ENCODE measurements at regions not wholly inside any gene's neighbourhood (a gene's known extent, or its start where the extent isn't known, plus 50 kb on each side); places are given as distances from the start of the nearest gene placed in this dataset.

GRCh38 chr3:159340877-159341500, 539.1 kb downstream of the MFSD1 start:
- no peak overlapping the region for H3K4me3 Mint-ChIP-seq
- no peak for TF ChIP-seq CTCF (IDR thresholded peaks at IDR 0.05)
- H3K9me3 Mint-ChIP-seq: peaks cover 2% of the 10 kb centered on the region
- no peak overlapping the region for H3K27ac Mint-ChIP-seq
- H3K27me3 Mint-ChIP-seq: no peaks in the 10 kb centered on the region
- intact Hi-C loops (cut with micrococcal nuclease): no loop called here
- ChIA-PET CTCF (no interaction called here), POLR2A (no interaction called here)
- DNase-seq (no peak), ATAC-seq (no peak)
- no peaks in the 10 kb centered on the region for H3K4me1 Mint-ChIP-seq (ENCODE audit: low read depth)
- no peaks in the 10 kb centered on the region for H3K36me3 Mint-ChIP-seq (ENCODE audit: low read depth)

- ATAC-seq (no peak), DNase-seq (no peak)
- TF ChIP-seq CTCF (IDR thresholded peaks at IDR 0.05): no peak
- no peaks in the 10 kb centered on the region for H3K4me1 Mint-ChIP-seq (ENCODE audit: low read depth)
- no peak overlapping the region for H3K4me3 Mint-ChIP-seq
- ChIA-PET POLR2A (no interaction called here), CTCF (no interaction called here)
- H3K27me3 Mint-ChIP-seq: no peaks in the 10 kb centered on the region
- no peaks in the 10 kb centered on the region for H3K36me3 Mint-ChIP-seq (ENCODE audit: low read depth)
- no peak overlapping the region for H3K27ac Mint-ChIP-seq
- intact Hi-C loops (cut with micrococcal nuclease): no loop called here
- H3K9me3 Mint-ChIP-seq: no peaks in the 10 kb centered on the region
Observed at GRCh38 chr3:159346271-159346903, 544.5 kb downstream of the MFSD1 start.

DNA sequence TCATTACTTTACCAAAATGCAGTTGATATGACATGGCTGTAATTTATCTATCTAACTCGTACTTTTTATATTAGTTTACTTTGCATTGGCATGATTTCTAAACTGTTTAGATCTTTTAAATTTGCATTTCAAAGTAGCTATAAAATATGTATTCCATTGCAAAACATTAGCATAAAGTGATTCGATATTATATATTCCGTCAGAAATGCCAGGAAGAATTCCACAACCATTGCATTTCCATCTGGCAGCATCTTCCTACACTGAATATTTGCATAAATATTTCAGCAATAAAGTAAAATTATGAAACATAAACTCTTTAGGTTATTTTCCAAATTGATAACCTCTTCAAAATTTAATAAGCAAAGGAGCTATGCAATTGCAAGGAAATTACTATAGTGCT, 546.6 kb downstream of the MFSD1 start:
- ATAC-seq (no peak), DNase-seq (no peak)
- H3K27ac Mint-ChIP-seq: no peak overlapping the region
- H3K27me3 Mint-ChIP-seq: no peaks in the 10 kb centered on the region
- no peak for TF ChIP-seq CTCF (IDR thresholded peaks at IDR 0.05)
- H3K9me3 Mint-ChIP-seq: no peaks in the 10 kb centered on the region
- ChIA-PET CTCF (interaction anchor here (1.6 kb wide), 1 partner anchor 27 kb away, joined by 6 read pairs; no protein-coding TSS in a partner anchor), POLR2A (no interaction called here)
- no peak overlapping the region for H3K4me3 Mint-ChIP-seq
- intact Hi-C loops (cut with micrococcal nuclease): no loop called here
- H3K4me1 Mint-ChIP-seq (ENCODE audit: low read depth): no peaks in the 10 kb centered on the region
- H3K36me3 Mint-ChIP-seq (ENCODE audit: low read depth): no peaks in the 10 kb centered on the region

DNA sequence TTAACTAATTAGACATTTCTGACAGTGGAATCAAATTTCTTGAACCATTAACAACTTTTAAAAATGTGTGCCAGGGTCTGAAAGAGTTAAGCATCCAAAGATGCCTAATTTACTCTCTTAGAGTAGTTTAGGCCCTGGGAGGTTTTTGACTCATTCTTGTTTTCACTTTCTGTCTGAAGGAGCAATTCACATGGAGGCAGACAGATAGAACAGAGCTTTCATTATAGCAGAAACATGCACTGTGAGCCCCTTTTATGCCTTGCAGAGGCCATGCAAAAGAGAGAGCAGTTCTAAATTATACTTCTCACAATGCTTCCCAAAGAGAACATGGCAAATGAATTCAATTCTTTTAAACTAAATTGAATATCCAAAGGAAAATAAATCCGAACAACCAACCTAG, 554.8 kb downstream of the MFSD1 start:
- Mint-ChIP-seq H3K27me3 (no peaks in the 10 kb centered on the region), H3K36me3 (ENCODE audit: low read depth) (no peaks in the 10 kb centered on the region), H3K27ac (no peak overlapping the region), H3K9me3 (no peaks in the 10 kb centered on the region), H3K4me3 (no peak overlapping the region), H3K4me1 (ENCODE audit: low read depth) (no peaks in the 10 kb centered on the region)
- intact Hi-C loops (cut with micrococcal nuclease): no loop called here
- ChIA-PET CTCF (no interaction called here), POLR2A (no interaction called here)
- DNase-seq (no peak), ATAC-seq (no peak)
- no peak for TF ChIP-seq CTCF (IDR thresholded peaks at IDR 0.05)

GRCh38 chr3:159364511-159364910, 562.7 kb downstream of the MFSD1 start:
- ChIA-PET CTCF (no interaction called here), POLR2A (no interaction called here)
- DNase-seq (no peak), ATAC-seq (no peak)
- Mint-ChIP-seq H3K9me3 (no peaks in the 10 kb centered on the region), H3K27me3 (no peaks in the 10 kb centered on the region), H3K4me3 (no peak overlapping the region), H3K27ac (no peak overlapping the region), H3K36me3 (ENCODE audit: low read depth) (no peaks in the 10 kb centered on the region), H3K4me1 (ENCODE audit: low read depth) (no peaks in the 10 kb centered on the region)
- TF ChIP-seq CTCF (IDR thresholded peaks at IDR 0.05): no peak
- intact Hi-C loops (cut with micrococcal nuclease): no loop called here
